ENCODE measurements at regions not wholly inside any gene's neighbourhood (a gene's known extent, or its start where the extent isn't known, plus 50 kb on each side); places are given as distances from the start of the nearest gene placed in this dataset.

GRCh38 chr11:45431046-45432018 is 145.2 kb upstream of the SYT13 start:
- ATAC-seq (no peak), DNase-seq (no peak)
- no peak overlapping the region for H3K27ac ChIP-seq
- peaks cover 6 to 59% (median 22%) of the 10 kb centered on the region in 7 donors for H3K27me3 ChIP-seq
- H3K4me3 ChIP-seq: no peak overlapping the region
- H3K36me3 ChIP-seq: no peaks in the 10 kb centered on the region
- no peaks in the 10 kb centered on the region for H3K4me1 ChIP-seq
- intact Hi-C loops (cut with DNase I): loop anchor here in 1 of 10 donors (2.0 kb wide), 1 partner anchor 23 kb away; no protein-coding TSS in a partner anchor
- TF ChIP-seq CTCF (IDR thresholded peaks at IDR 0.05): no peak
- WGBS, 2 donors: 82 to 89% methylated on average over 13 of the region's 13 CpGs
- H3K9me3 ChIP-seq: no peaks in the 10 kb centered on the region

GRCh38 chr11:45430361-45430760 is 144.2 kb upstream of the SYT13 start:
- intact Hi-C loops (cut with DNase I): loop anchor here in 1 of 10 donors (2.0 kb wide), 1 partner anchor 24 kb away; no protein-coding TSS in a partner anchor
- no peak for ATAC-seq
- WGBS, 2 donors: 78 to 80% methylated on average over 1 of the region's 1 CpG

GRCh38 chr11:45429719-45430118 is 143.6 kb upstream of the SYT13 start:
- 75 to 81% methylated on average over 4 of the region's 4 CpGs for WGBS, 2 donors
- intact Hi-C loops (cut with DNase I): loop anchor here in 1 of 10 donors (2.0 kb wide), 1 partner anchor 25 kb away; no protein-coding TSS in a partner anchor
- no peak overlapping the region for H3K4me3 ChIP-seq
- DNase-seq: no peak
- no peak for ATAC-seq
- H3K36me3 ChIP-seq: no peaks in the 10 kb centered on the region
- H3K9me3 ChIP-seq: no peaks in the 10 kb centered on the region
- H3K27ac ChIP-seq: no peak overlapping the region
- no peaks in the 10 kb centered on the region for H3K4me1 ChIP-seq
- no peak for TF ChIP-seq CTCF (IDR thresholded peaks at IDR 0.05)
- H3K27me3 ChIP-seq: peaks cover 0 to 59% (median 9%) of the 10 kb centered on the region in 7 donors

More at GRCh38 chr11:45430361-45430760, 144.2 kb upstream of the SYT13 start:
- Histone ChIP-seq H3K9me3 (no peaks in the 10 kb centered on the region), H3K36me3 (no peaks in the 10 kb centered on the region), H3K4me1 (no peaks in the 10 kb centered on the region), H3K4me3 (no peak overlapping the region), H3K27ac (no peak overlapping the region), H3K27me3 (peaks cover 0 to 65% (median 16%) of the 10 kb centered on the region in 7 donors)
- no peak for DNase-seq
- no peak for TF ChIP-seq CTCF (IDR thresholded peaks at IDR 0.05)

GRCh38 chr11:45428541-45429230 is 142.5 kb upstream of the SYT13 start:
- H3K27me3 ChIP-seq: peaks cover 0 to 49% (median 4%) of the 10 kb centered on the region in 7 donors

More at GRCh38 chr11:45428541-45429230, 142.5 kb upstream of the SYT13 start:
- H3K4me1 ChIP-seq: no peaks in the 10 kb centered on the region
- no peak for DNase-seq
- 76 to 78% methylated on average over 7 of the region's 7 CpGs for WGBS, 2 donors
- no peak for TF ChIP-seq CTCF (IDR thresholded peaks at IDR 0.05)
- H3K36me3 ChIP-seq: no peaks in the 10 kb centered on the region
- intact Hi-C loops (cut with DNase I): no loop called here
- H3K9me3 ChIP-seq: no peaks in the 10 kb centered on the region
- H3K27ac ChIP-seq: no peak overlapping the region
- ATAC-seq: no peak
- no peak overlapping the region for H3K4me3 ChIP-seq
